ENCODE measurements at regions not wholly inside any gene's neighbourhood (a gene's known extent, or its start where the extent isn't known, plus 50 kb on each side); places are given as distances from the start of the nearest gene placed in this dataset.

GRCh38 chr4:167290678-167291077 is 56.4 kb upstream of the SPOCK3 start:
- no peak for DNase-seq (ENCODE audit: low read depth)

DNA sequence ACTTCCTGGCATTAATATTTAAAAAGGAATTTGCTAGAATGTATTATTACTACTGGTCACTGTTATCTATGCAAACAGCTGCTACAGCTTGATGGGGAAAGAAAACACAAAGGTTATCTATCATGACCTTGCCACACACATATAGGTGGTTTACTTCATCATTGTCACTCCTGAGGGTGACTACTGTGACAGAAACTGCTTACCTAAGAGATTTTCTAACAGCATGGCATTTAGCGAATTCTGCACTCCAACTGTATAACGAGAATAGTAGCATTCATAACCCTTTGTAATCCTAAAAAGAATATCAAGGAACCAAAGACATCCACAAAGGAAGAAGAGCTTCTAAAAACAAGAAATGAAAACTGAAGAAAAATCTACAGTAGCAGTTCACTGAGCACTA is 74.6 kb upstream of the SPOCK3 start:
- no peak for DNase-seq (ENCODE audit: low read depth)

DNA sequence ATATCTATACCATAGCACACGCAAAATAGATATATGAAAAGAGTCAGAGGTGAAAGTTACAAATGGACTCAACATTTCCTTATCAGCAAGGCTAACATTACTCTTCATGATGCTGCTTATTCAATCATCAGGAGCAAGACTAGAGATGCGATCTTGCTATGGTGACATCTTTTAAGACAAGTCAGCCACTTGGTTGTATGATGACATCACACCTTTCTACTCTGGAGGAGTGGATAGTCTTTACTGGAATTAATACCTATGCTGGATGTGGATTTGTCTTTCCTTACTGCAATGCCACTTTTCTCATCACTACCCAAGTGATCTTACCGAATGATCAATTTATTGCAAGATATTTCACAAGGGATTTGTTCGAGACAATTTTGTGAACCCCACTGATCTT is 87.0 kb upstream of the SPOCK3 start:
- DNase-seq (ENCODE audit: low read depth) = no peak

DNA sequence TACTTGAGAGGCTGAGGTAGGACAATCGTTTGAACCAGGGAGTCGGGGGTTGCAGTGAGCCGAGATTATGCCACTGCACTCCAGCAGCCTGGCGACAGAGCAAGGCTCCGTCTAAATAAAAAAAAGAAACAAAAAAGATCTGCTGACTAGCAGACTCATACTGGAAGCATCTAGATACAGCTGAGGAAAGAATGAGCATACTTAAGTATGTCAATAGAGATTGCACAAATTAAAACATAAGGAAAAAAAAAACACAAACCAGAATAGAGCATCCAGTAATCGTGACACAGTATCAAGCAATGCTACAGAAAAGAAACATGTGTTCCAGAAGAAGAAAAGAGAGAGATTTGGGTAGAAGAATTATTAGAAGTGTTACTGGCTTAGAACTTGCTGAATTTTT is 105.5 kb upstream of the SPOCK3 start:
- no peak for DNase-seq (ENCODE audit: low read depth)

GRCh38 chr4:167359711-167360110 is 125.4 kb upstream of the SPOCK3 start:
- DNase-seq (ENCODE audit: low read depth) = no peak

- no peak for DNase-seq (ENCODE audit: low read depth)
These were observed 145.0 kb upstream of the SPOCK3 start for GRCh38 chr4:167379076-167379835.

- DNase-seq (ENCODE audit: low read depth) = no peak
These were observed 146.7 kb upstream of the SPOCK3 start for GRCh38 chr4:167380964-167381363.

- no peak for DNase-seq (ENCODE audit: low read depth)
These were observed 149.0 kb upstream of the SPOCK3 start for GRCh38 chr4:167383291-167383690.

GRCh38 chr4:167397586-167397985 is 163.3 kb upstream of the SPOCK3 start:
- no peak for DNase-seq (ENCODE audit: low read depth)

DNA sequence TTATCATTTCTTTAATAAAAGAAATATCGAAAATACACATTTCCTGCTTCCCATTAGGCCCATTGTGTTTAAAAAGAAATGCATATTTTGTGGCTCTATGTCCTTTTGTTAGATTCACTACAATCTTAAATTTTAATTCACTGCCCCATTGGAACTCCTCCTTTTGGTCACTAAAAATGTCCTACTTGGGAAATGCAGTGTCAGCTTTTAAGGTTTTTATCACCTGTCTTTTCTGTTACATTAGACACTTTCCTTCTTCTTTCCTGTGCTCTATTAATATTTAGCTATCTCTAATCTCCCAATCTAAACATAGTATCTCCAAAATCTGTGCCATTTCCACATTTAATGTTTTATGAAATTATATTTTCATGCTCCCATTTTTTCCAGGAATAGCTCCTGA is 164.9 kb upstream of the SPOCK3 start:
- no peak for DNase-seq (ENCODE audit: low read depth)

DNA sequence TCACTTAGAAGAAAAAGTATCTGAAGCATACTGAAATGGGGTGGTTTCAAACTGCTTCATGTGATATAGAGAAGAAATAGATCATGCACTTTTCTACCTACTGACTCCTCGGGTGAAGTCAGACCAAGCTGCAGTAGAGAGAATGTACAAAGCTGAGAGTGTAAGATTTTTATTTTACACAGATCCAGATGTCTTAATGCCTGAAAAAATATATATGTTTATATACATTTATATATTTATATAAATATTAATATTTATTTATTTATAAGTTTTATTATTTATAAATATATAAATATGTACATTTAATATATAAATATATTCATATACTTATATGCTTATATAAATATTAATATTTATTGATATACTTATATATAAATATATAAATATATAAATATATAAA is 171.9 kb upstream of the SPOCK3 start:
- DNase-seq (ENCODE audit: low read depth) = no peak

GRCh38 chr4:167415461-167415860 is 181.2 kb upstream of the SPOCK3 start:
- no peak for DNase-seq (ENCODE audit: low read depth)

DNA sequence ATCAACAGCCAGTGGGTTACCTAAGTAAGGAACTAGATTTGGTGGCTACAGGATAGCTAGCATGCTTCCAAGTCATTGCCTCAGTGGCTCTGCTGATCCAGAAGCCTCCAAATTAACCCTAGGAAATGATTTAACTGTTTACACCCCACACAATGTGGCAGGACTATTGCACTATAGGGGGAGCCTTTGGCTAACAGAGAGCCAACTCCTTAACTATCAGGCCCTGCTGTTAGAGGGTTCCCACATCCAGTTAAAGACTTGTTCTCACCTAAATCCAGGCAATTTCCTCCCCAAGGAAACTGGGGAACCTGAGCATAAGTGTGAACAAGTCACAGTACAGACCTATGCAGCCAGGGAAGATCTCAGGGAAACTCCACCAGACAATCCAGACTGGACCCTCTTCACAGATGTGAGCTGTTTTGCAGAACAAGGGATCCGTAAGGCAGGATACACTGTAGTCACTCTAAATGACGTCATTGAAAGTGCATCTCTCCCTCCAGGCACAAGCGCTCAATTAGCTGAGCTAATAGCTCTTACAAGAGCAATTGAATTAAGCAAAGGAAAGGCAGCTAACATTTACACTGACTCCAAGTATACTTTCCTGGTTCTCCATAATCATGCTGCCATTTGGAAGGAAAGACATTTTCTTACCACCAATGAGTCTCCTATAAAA is 185.3 kb upstream of the SPOCK3 start:
- DNase-seq (ENCODE audit: low read depth) = no peak

DNA sequence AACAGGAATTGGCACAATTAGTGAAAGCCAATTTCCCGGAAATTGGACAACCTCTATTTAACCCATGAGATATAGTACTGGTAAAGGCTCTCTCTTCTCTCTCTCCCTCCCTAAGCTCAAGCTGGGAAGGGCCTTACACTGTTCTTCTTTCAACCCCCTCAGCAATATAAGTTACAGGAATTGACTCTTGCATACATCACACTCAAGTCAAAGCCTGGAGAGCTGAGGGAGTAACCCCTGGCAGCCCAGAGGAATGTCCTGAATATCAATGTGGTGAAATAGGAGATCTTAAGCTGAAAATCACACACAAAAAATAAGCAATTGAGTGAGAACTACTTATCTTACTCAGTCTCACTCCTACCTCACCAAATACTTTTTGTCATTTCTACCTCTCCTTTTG is 186.9 kb upstream of the SPOCK3 start:
- no peak for DNase-seq (ENCODE audit: low read depth)

DNA sequence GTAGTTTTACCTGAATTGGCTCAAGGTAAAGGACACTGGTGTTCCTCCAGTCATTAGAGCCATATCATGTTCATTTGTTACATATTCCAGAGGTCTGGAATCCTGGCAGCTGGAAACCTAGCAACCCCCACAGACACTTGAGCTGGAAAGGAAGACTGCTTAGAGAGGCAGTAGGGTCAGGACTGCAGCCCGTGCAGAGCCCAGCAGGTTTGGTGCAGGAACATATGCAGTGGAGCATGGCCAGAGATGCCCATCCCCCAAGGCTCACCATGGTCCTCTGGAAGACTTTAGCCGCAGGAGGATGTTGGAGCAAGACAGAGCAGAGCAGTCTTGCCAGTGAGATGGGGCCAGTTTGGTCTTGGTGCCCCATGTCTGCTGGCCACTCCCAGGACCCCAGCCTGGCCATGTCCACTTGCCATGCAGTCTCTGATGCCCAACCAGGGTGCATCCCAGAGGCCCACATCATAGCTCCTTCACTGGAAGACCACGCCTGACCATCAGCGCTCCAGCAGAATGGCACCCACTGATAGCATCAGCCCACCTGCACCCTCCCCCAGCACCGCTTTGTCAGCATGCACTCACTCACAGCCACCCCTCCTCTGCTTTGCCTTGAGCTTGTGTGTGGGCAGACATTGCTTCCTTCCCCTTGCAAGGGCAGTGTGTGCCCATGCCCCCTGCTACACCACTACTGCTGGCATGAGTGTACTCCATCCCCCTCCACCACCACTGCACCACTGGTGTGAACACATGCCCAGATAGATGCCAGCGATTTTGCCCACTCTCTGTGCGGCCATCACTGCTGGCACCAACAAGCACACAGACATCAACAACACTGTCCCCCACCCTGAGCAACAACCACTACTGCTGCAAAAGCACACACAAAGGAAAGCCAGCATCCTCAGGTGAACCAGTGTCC is 190.3 kb upstream of the SPOCK3 start:
- no peak for DNase-seq (ENCODE audit: low read depth)

DNA sequence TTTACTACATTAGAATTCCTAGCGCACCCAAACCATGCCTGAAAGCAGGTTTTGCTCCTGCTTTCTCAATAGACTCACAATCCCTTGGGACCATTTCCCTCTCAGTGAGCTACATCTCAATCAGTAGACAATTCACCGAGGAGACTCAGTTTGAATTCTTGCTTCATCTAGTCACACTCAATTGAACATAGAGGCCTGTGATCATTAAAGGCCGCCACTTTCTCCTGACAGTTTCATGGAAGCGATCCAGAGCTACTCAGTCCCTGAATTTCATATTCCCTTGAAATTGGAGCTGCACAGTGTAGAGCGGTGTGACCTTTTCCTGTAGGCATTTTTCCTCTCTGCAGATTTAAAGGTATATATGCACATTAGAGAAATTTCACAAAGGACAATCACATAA is 193.9 kb upstream of the SPOCK3 start:
- no peak for DNase-seq (ENCODE audit: low read depth)

DNA sequence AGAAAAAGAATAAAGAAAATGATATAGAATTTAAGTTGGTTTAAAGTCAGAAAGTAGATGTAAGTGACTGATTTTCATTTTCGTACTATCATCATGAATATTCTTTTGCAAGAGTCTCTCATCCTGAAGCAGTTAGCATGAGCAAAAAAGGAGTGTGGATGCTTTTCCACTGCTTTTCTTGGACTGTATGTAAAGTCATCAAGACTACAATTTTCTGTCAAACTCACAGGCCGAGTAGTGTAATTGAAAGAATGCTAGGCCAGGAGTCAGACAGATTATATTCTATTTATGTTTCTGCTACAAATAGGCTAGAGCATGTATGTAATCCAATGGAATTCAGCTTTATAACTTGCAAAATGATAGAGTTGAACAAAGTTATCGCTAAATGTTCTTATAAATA is 197.1 kb upstream of the SPOCK3 start:
- DNase-seq (ENCODE audit: low read depth) = no peak

DNA sequence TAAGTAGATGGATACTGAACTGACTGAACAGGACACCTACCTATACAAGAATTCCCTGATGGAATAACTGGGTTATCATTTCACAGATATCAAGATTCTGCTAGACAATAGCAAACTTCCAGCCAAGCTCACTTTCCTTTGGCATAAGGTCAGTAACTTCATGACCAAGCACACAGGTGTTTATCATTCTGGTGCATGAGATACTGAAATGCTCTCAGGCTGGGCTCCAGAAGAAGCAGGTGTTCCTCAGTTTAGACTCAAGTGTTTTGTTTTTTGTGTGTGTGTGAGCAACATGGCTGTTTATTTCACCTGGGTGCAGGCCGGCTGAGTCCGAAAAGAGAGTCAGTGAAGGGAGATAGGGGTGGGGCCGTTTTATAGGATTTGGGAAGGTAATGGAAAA is 201.5 kb upstream of the SPOCK3 start:
- no peak for DNase-seq (ENCODE audit: low read depth)

DNA sequence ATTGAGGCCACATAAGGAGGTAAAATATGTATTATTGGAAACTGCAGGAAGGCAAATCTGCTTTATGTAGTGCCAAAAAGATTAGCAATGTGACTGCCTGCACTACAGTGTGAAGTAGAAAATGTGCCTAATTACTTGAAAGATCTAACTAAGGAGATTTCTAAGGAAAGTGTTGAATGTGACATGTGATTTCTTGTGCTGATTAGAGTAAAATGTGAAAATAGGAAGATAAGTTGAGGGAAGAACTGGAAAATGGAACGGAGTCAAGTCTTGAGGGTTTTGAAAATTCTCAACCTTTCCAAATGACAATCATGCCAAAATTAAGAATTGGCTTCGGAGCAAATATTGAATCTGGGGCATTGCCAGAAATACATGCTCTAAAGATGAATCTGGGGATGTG is 209.5 kb upstream of the SPOCK3 start:
- no peak for DNase-seq (ENCODE audit: low read depth)

- DNase-seq (ENCODE audit: low read depth) = no peak
These were observed 218.7 kb upstream of the SPOCK3 start for GRCh38 chr4:167452922-167453430.

GRCh38 chr4:167456619-167457018 is 222.3 kb upstream of the SPOCK3 start:
- DNase-seq (ENCODE audit: low read depth) = no peak

DNA sequence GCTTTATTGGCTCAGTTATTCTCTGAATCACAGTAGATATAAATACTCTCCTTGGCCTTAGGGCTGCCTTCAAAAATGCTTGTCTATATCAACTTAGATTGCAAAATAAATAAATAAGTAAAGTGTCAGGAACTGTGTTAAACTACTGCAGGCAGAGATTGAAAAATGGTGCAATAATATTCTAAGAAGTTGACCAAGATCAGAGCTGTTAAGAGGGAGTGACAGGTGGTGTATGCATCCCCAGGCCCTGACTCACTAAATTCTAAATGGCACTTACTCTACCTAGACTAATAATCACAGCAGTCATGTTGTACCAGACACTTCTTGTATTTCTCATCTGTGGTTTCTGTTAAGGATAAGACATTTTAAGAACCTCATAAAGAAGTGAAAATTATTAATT is 235.1 kb upstream of the SPOCK3 start:
- no peak for DNase-seq (ENCODE audit: low read depth)
